BE2C (cell line): ENCODE measurements at regions not wholly inside any gene's neighbourhood (a gene's known extent, or its start where the extent isn't known, plus 50 kb on each side); places are given as distances from the start of the nearest gene placed in this dataset.

Experiments used
- DNase-seq: peaks from one replicate; pipeline ENCODE4 v3.0.0-alpha.2; 2020
- H3K27me3 ChIP-seq: fragments of 250-450 bp; sonication (Bioruptor Pico); 2 replicates; pipeline ENCODE4 v1.5.1; 2020; ENCODE audit warnings: mild to moderate bottlenecking
- H3K36me3 ChIP-seq: fragments of 250-450 bp; sonication (Bioruptor Pico); 2 replicates; pipeline ENCODE4 v1.5.1; 2020; ENCODE audit warnings: mild to moderate bottlenecking
- H3K4me1 ChIP-seq: fragments of 250-450 bp; sonication (Bioruptor Pico); 2 replicates; pipeline ENCODE4 v1.5.1; 2020
- H3K4me3 ChIP-seq: 2 replicates; pipeline ENCODE4 v1.5.1; 2011; ENCODE audit warnings: low read depth, low read length
- H3K9me3 ChIP-seq: fragments of 250-450 bp; sonication (Bioruptor Pico); 2 replicates; pipeline ENCODE4 v1.5.1; 2020
- CTCF ChIP-seq: IDR thresholded peaks from 2 replicates; pipeline ENCODE4 v1.5.1; 2012; ENCODE audit warnings: mild to moderate bottlenecking, low read depth, low read length

- no peaks in the 10 kb centered on the region for H3K9me3 ChIP-seq
- H3K27me3 ChIP-seq, result peaks cover 8% of the 10 kb centered on the region
- no peaks in the 10 kb centered on the region for H3K36me3 ChIP-seq
- no peak for DNase-seq
- TF ChIP-seq CTCF, result no peak
- peaks cover 6% of the 10 kb centered on the region for H3K4me1 ChIP-seq
- no peak overlapping the region for H3K4me3 ChIP-seq
Measured at GRCh38 chr2:6744038-6744437, 121.7 kb downstream of the CMPK2 start.

GRCh38 chr2:6747433-6747832 lies 118.3 kb downstream of the CMPK2 start:
- Histone ChIP-seq H3K27me3 (peaks cover 19% of the 10 kb centered on the region), H3K36me3 (no peaks in the 10 kb centered on the region), H3K4me3 (no peak overlapping the region), H3K9me3 (no peaks in the 10 kb centered on the region), H3K4me1 (peaks cover 17% of the 10 kb centered on the region)
- DNase-seq, result no peak
- TF ChIP-seq CTCF, result no peak

- Histone ChIP-seq H3K36me3 (no peaks in the 10 kb centered on the region), H3K27me3 (peaks cover 28% of the 10 kb centered on the region), H3K4me1 (peaks cover 17% of the 10 kb centered on the region), H3K4me3 (no peak overlapping the region), H3K9me3 (no peaks in the 10 kb centered on the region)
- DNase-seq, result no peak
- TF ChIP-seq CTCF, result no peak
Measured at GRCh38 chr2:6748406-6749067, 117.2 kb downstream of the CMPK2 start.

GRCh38 chr2:6749962-6750361 lies 115.7 kb downstream of the CMPK2 start:
- no peak for DNase-seq
- H3K36me3 ChIP-seq, result no peaks in the 10 kb centered on the region
- H3K27me3 ChIP-seq, result peaks cover 28% of the 10 kb centered on the region
- no peak for TF ChIP-seq CTCF
- H3K4me1 ChIP-seq, result peaks cover 17% of the 10 kb centered on the region
- no peaks in the 10 kb centered on the region for H3K9me3 ChIP-seq
- peak overlapping the region; percentile 7 for H3K4me3 ChIP-seq

GRCh38 chr2:6750411-6751158 lies 115.1 kb downstream of the CMPK2 start:
- Histone ChIP-seq H3K36me3 (no peaks in the 10 kb centered on the region), H3K4me3 (peak overlapping the region; percentile 7), H3K9me3 (no peaks in the 10 kb centered on the region), H3K4me1 (peaks cover 17% of the 10 kb centered on the region), H3K27me3 (peaks cover 28% of the 10 kb centered on the region)
- no peak for TF ChIP-seq CTCF
- DNase-seq, result peak; percentile 27

- H3K4me1 ChIP-seq, result peaks cover 11% of the 10 kb centered on the region
- H3K9me3 ChIP-seq, result no peaks in the 10 kb centered on the region
- H3K36me3 ChIP-seq, result no peaks in the 10 kb centered on the region
- no peak for TF ChIP-seq CTCF
- H3K27me3 ChIP-seq, result peaks cover 19% of the 10 kb centered on the region
- no peak overlapping the region for H3K4me3 ChIP-seq
- DNase-seq, result no peak
Measured at GRCh38 chr2:6754419-6754818, 111.3 kb downstream of the CMPK2 start.
